RWPE1 (cell line): ENCODE measurements at regions not wholly inside any gene's neighbourhood (a gene's known extent, or its start where the extent isn't known, plus 50 kb on each side); places are given as distances from the start of the nearest gene placed in this dataset.
"Not testable (repeated sequence)": the region's sequence is repeated elsewhere in the genome, so short reads cannot be mapped to it uniquely, and the experiment has no call there.

Experiments used
- CTCF ChIA-PET: fragments of 350-600 bp; sonication (Branson Sonifier 250); formaldehyde crosslinking; extraction: SDS; loops from one replicate; lab custom pipeline; 2021; lab: Yijun Ruan, JAX
- POLR2A ChIA-PET: fragments of 400-600 bp; formaldehyde crosslinking; extraction: SDS; loops from one replicate; lab custom pipeline; 2020; ENCODE audit warnings: antibody characterized with exemption; ENCODE audit not compliant: low non-redundant PET; lab: Yijun Ruan, JAX
- DNase-seq: peaks from one replicate; pipeline ENCODE4 v3.0.0; 2012; ENCODE audit warnings: low spot score
- H3K27ac ChIP-seq: fragments of 450-650 bp; 2 replicates; pipeline ENCODE4 v1.5.1; 2017
- CTCF ChIP-seq: fragments of 450-650 bp; conservative IDR thresholded peaks from 2 replicates; pipeline ENCODE4 v1.5.1; 2017; ENCODE audit warnings: low read depth, mild to moderate bottlenecking

DNA sequence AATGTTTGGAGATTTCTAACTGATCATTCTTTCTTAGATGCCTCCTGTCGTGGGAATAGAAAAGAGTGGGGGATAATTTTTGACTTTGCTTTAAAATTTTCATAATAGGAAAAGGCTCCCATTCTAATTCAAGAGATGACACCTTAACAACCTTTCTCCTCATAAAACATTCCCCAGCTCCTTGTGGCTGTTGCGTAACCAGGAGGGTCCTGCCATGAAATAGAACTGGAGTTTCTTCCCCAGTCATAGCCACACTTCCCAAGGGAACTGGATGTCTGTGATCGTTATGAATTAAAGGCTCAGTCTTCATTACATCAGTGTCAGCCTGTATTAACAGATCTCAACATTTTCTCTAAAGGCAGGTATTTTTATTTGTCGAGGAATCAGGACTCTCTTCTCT, 119.9 kb upstream of the DAP start:
- POLR2A ChIA-PET, result no interaction called here
- no peak for TF ChIP-seq CTCF
- CTCF ChIA-PET, result no interaction called here
- no peak for DNase-seq
- H3K27ac ChIP-seq, result no peak overlapping the region

GRCh38 chr5:10876996-10877395, 116.0 kb upstream of the DAP start:
- POLR2A ChIA-PET, H3K27ac ChIP-seq, DNase-seq: not testable (repeated sequence)
- CTCF ChIA-PET, result interaction anchor here (1.2 kb wide), 1 partner anchor 10 kb away, joined by 4 read pairs; no protein-coding TSS in a partner anchor

DNA sequence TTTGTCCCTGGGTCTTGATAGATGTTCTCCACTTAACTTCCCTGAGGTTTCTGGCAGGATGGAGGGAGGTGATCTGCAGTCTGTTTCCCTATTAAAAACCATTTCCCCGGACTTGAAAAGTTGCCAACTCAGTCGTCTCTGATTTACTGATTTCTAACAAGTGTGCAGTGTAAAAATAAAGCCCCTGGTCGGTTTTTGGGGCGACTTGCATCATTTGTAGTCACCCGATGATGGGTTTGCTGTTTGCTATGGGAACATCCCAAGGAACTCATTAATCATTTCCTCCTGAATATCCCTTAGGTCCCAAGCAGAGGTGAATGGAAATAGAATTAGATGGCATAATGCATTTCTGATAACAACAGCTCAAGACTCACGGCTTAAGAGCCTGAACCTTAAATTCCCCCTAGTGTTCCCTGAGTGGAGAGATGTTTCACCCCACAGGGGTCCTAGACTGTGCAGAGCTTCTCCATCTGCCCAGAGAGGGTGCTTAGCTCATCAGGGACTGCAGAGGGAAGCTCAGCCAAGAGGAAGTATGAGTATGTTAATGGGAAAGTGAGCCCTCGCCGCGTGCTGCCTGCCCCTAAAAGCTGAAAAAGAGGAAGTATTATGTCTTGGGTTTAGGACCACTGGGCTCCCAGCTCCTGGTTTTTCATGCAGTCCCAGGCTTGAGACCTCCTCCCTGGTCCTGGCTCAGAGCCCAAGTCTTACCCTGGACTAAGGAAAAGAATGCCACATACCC, 115.1 kb upstream of the DAP start:
- DNase-seq, result no peak
- ChIA-PET CTCF (interaction anchor here (1.2 kb wide), 1 partner anchor 9 kb away, joined by 4 read pairs; no protein-coding TSS in a partner anchor), POLR2A (no interaction called here)
- H3K27ac ChIP-seq, result no peak overlapping the region
- TF ChIP-seq CTCF, result no peak

- no peak for DNase-seq
- POLR2A ChIA-PET, result no interaction called here
- no peak overlapping the region for H3K27ac ChIP-seq
- TF ChIP-seq CTCF, result no peak
- CTCF ChIA-PET, result no interaction called here
These were observed 114.3 kb upstream of the DAP start for GRCh38 chr5:10875201-10875768.

- no peak for TF ChIP-seq CTCF
- ChIA-PET POLR2A (no interaction called here), CTCF (no interaction called here)
- no peak overlapping the region for H3K27ac ChIP-seq
- DNase-seq, result no peak
These were observed 113.5 kb upstream of the DAP start for GRCh38 chr5:10874541-10874940.

GRCh38 chr5:10870791-10871190, 109.8 kb upstream of the DAP start:
- ChIA-PET POLR2A (no interaction called here), CTCF (no interaction called here)
- no peak for TF ChIP-seq CTCF
- no peak overlapping the region for H3K27ac ChIP-seq
- DNase-seq, result no peak

GRCh38 chr5:10868956-10869355, 107.9 kb upstream of the DAP start:
- ChIA-PET POLR2A (no interaction called here), CTCF (no interaction called here)
- DNase-seq, result no peak
- H3K27ac ChIP-seq, result no peak overlapping the region
- no peak for TF ChIP-seq CTCF
